ENCODE measurements at regions not wholly inside any gene's neighbourhood (a gene's known extent, or its start where the extent isn't known, plus 50 kb on each side); places are given as distances from the start of the nearest gene placed in this dataset.

DNA sequence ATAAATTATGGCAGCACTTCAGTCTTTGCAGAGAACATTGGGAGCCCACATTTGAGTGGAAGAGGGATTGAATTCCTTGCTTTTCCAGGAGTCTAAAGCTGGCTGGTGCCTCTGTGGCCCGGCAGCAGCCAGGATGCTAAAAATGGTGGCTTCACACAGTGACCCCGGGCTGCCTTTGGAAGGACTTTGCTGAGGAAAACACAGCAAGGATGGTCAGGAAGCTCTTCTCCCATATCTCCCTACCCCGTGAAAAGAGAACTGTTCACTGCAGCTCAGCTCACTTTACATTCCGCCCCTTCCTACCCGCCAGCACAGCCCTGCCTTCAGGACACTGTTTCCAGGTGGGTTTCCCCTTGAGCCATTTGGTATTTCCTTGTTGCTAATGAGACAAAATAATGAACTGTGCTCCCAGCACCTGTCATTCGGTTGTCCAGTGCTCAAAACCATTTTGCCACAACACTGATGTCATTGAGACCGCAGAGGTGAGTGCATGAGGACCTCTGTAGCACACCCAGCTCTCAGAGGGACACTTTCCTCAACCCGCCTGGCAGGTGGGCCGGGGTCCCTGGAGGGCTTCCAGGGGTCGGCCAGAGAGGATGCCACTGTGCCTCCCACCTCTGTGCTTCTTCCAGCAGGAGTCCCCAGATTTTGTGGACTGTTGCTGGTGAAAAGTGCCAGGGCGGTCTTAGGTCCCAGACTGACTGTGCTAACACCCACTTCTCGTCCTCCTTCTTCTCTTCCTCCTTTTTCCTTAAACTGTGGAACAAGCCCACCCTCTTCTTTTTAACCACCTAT is 255.7 kb upstream of the PPP2R2D start:
- TF ChIP-seq POLR2AphosphoS5 (IDR thresholded peaks at IDR 0.05) (no peak), POLR2A (IDR thresholded peaks at IDR 0.05) (no peak)
